ENCODE measurements at regions not wholly inside any gene's neighbourhood (a gene's known extent, or its start where the extent isn't known, plus 50 kb on each side); places are given as distances from the start of the nearest gene placed in this dataset.

- DNase-seq (ENCODE audit: low read depth): no peak
These were observed 712.9 kb downstream of the SORCS3 start for GRCh38 chr10:105354010-105354409.

GRCh38 chr10:105352827-105353226, 711.7 kb downstream of the SORCS3 start:
- no peak for DNase-seq (ENCODE audit: low read depth)

GRCh38 chr10:105352281-105352680, 711.2 kb downstream of the SORCS3 start:
- no peak for DNase-seq (ENCODE audit: low read depth)

GRCh38 chr10:105351187-105351586, 710.1 kb downstream of the SORCS3 start:
- DNase-seq (ENCODE audit: low read depth): no peak

GRCh38 chr10:105347487-105347886, 706.4 kb downstream of the SORCS3 start:
- DNase-seq (ENCODE audit: low read depth): no peak

- no peak for DNase-seq (ENCODE audit: low read depth)
These were observed 701.5 kb downstream of the SORCS3 start for GRCh38 chr10:105342606-105343005.

GRCh38 chr10:105339669-105340068, 698.6 kb downstream of the SORCS3 start:
- DNase-seq (ENCODE audit: low read depth): no peak

GRCh38 chr10:105328503-105329133, 687.5 kb downstream of the SORCS3 start:
- DNase-seq (ENCODE audit: low read depth): no peak
